ENCODE measurements at regions not wholly inside any gene's neighbourhood (a gene's known extent, or its start where the extent isn't known, plus 50 kb on each side); places are given as distances from the start of the nearest gene placed in this dataset.

DNA sequence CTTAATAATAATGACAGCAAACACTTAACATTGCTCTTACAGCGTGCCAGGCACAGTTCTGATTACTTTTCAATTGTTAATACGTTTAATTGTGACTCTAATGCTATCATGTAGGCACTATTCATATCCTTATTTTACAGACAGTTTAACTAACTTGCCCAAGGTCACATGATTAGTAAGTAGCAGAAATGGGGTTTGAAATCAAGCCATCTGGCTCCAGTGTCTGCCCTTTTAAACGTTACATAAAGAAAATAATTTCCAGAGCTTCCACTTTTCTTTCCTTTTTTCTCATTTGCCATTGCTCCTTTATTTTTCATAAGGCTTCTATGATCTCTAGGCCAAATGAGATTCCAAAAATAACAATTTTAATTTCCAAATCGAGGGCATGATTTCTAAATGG is 50.6 kb upstream of the IKZF2 start:
- H3K4me1 ChIP-seq (replicated peaks in 1 of 2) = peaks cover 0 to 6% of the 10 kb centered on the region in 2 donors
- no peak overlapping the region for H3K27ac ChIP-seq
- in situ Hi-C loops (cut with MboI; ENCODE audit: low pct_unique_long_range_greater_than_20kb in 2 of 9, low sequenced_read_pairs in 9 of 9, unreplicated experiment in 9 of 9) = no loop called here
- ATAC-seq (replicated peaks in 6 of 8) = no peak
- WGBS, 10 experiments = 6 to 100% (median 57%) methylated on average over 2 to 4 of the region's 4 CpGs
- H3K4me3 ChIP-seq = no peak overlapping the region

DNA sequence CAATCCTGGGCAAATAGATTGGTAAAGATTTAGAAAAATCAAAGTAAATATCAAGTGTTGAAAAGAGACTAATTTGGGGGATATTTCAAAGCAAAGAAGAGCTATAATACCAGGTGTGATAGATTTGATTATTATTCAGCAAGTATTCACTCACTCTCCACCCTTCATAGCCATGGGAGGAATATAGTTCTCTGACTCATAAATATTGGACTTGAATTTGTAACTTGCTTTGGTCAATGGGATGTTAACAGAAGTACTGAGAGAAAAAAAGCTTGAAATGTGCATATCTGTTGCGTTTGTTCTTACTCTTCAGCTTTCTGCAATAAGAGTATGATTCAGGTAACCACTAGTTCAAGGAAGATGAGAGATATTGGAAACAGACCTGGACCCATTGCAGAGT is 54.5 kb upstream of the IKZF2 start:
- 11 to 100% (median 85%) methylated on average over 1 of the region's 1 CpG; no CpG with 5 or more reads in 2 of the 10 experiments for WGBS, 10 experiments
- Histone ChIP-seq H3K4me3 (no peak overlapping the region), H3K4me1 (replicated peaks in 1 of 2) (peaks cover 0 to 6% of the 10 kb centered on the region in 2 donors), H3K27ac (no peak overlapping the region)
- in situ Hi-C loops (cut with MboI; ENCODE audit: low pct_unique_long_range_greater_than_20kb in 2 of 9, low sequenced_read_pairs in 9 of 9, unreplicated experiment in 9 of 9) = no loop called here
- ATAC-seq (replicated peaks in 6 of 8) = peak in 2 of 8 experiments; percentile 65 to 87

DNA sequence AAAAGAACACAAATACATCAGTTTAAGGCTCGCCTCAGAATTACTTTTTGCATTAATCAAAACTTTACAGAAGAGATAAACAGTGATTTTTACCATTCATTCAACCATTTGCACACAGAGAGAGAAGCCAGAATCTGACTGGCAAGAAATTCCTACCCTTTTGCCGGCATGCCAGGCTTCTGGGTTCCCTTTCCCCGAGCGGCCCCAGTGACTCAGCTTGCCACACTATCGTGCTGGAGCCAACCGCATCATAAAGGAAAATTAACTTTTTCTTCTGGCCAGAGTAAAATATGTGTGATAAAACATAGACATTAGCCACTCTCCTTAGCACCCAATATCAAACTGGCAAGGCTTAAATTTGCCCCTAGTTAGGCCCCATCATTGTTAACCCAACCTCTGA is 61.8 kb upstream of the IKZF2 start:
- no peaks in the 10 kb centered on the region for H3K4me1 ChIP-seq (replicated peaks in 1 of 2)
- WGBS, 10 experiments = 55 to 100% (median 97%) methylated on average over 1 to 6 of the region's 6 CpGs; no CpG with 5 or more reads in 3 of the 10 experiments

DNA sequence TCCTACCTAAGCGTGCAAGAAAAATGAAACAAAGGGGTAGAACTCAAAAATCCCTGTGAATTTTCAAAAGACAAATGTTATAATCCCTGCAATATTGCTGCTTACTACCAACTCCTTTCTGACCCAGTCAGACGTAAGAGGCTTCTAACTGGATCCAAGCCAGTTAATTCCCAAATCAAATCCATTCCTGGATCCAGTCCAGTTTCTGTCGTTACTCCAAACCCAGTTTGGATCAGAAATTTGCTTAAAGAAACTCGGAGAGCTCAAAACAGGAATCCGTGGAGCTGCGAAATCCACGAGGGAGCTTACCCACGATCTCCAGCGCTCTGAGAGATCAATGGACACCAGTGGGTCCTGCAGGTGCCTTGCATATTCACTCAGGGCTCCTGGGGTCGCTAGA is 62.8 kb upstream of the IKZF2 start:
- Histone ChIP-seq H3K4me3 (no peak overlapping the region), H3K4me1 (replicated peaks in 1 of 2) (no peaks in the 10 kb centered on the region), H3K27ac (no peak overlapping the region)
- WGBS, 10 experiments = 53 to 97% (median 78%) methylated on average over 1 to 10 of the region's 10 CpGs
- in situ Hi-C loops (cut with MboI; ENCODE audit: low pct_unique_long_range_greater_than_20kb in 2 of 9, low sequenced_read_pairs in 9 of 9, unreplicated experiment in 9 of 9) = no loop called here
- ATAC-seq (replicated peaks in 6 of 8) = no peak

More for the DNA sequence above, 61.8 kb upstream of the IKZF2 start:
- in situ Hi-C loops (cut with MboI; ENCODE audit: low pct_unique_long_range_greater_than_20kb in 2 of 9, low sequenced_read_pairs in 9 of 9, unreplicated experiment in 9 of 9) = no loop called here
- no peak overlapping the region for H3K27ac ChIP-seq
- no peak overlapping the region for H3K4me3 ChIP-seq
- ATAC-seq (replicated peaks in 6 of 8) = no peak

DNA sequence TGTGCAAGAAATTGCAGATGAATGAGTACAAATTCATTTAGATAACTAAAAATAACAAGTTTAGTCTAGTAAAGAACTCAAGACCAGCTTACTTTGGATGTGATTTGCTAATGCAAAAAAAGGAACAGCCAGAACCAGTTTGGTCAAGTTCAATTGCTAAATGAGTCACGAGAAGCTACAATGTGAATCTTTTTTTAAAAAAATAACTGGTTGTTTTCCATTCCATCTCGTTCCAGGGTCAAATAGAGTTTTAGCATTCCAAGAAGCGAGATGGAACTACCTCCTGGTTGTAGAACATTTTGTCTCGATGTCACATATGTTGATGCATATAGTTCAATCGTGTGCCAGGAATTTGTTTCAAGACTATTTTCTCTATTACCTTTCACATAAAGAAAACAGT is 65.0 kb upstream of the IKZF2 start:
- ATAC-seq (replicated peaks in 6 of 8) = no peak
- WGBS, 10 experiments = 42 to 92% (median 76%) methylated on average over 2 to 5 of the region's 5 CpGs; no CpG with 5 or more reads in 1 of the 10 experiments
- Histone ChIP-seq H3K27ac (no peak overlapping the region), H3K4me1 (replicated peaks in 1 of 2) (no peaks in the 10 kb centered on the region), H3K4me3 (no peak overlapping the region)
- in situ Hi-C loops (cut with MboI; ENCODE audit: low pct_unique_long_range_greater_than_20kb in 2 of 9, low sequenced_read_pairs in 9 of 9, unreplicated experiment in 9 of 9) = no loop called here

GRCh38 chr2:213219816-213220215 is 64.4 kb upstream of the SPAG16 start:
- Histone ChIP-seq H3K4me1 (replicated peaks in 1 of 2) (peaks cover 2 to 3% of the 10 kb centered on the region in 2 donors), H3K27ac (no peak overlapping the region), H3K4me3 (no peak overlapping the region)
- in situ Hi-C loops (cut with MboI; ENCODE audit: low pct_unique_long_range_greater_than_20kb in 2 of 9, low sequenced_read_pairs in 9 of 9, unreplicated experiment in 9 of 9) = no loop called here
- 0 to 83% (median 71%) methylated on average over 1 of the region's 1 CpG; no CpG with 5 or more reads in 3 of the 10 experiments for WGBS, 10 experiments
- peak in 1 of 8 experiments; percentile 39 for ATAC-seq (replicated peaks in 6 of 8)

DNA sequence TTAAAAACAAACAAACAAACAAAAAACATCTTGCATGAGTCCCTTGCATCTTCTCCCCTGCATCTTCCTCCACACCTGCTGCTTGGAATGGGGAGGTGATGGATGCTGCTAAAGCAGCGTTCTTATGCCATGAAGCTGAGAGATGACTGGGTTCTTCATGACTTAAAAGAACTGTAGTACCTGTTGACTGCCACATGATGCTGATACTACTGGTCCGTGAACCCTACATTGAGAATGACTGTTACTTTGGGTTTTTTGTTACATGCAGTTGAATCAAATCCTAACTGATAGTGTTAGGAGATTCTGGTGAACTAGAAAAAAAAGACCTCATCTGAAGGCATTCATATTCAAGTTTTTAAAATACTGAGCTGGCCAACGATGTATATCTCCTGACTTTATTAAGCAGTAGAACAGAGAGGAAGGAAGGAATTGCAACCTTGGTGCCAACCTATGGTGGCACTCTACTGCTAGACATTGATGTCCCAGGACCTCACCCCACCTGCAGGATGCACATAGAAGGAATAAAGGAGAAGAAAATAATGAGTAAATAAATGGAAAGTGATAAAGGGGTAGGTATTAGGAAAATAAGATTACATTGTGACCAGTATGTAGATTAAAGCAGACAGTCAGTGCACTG is 63.2 kb upstream of the SPAG16 start:
- 0 to 100% (median 87%) methylated on average over 1 to 3 of the region's 3 CpGs; no CpG with 5 or more reads in 1 of the 10 experiments for WGBS, 10 experiments
- in situ Hi-C loops (cut with MboI; ENCODE audit: low pct_unique_long_range_greater_than_20kb in 2 of 9, low sequenced_read_pairs in 9 of 9, unreplicated experiment in 9 of 9) = no loop called here
- ATAC-seq (replicated peaks in 6 of 8) = no peak

GRCh38 chr2:213221957-213222356 is 62.3 kb upstream of the SPAG16 start:
- ATAC-seq (replicated peaks in 6 of 8) = no peak
- 0 to 100% (median 43%) methylated on average over 1 to 2 of the region's 2 CpGs; no CpG with 5 or more reads in 3 of the 10 experiments for WGBS, 10 experiments
- Histone ChIP-seq H3K4me1 (replicated peaks in 1 of 2) (peaks cover 2 to 3% of the 10 kb centered on the region in 2 donors), H3K4me3 (no peak overlapping the region), H3K27ac (no peak overlapping the region)
- in situ Hi-C loops (cut with MboI; ENCODE audit: low pct_unique_long_range_greater_than_20kb in 2 of 9, low sequenced_read_pairs in 9 of 9, unreplicated experiment in 9 of 9) = no loop called here

More for the DNA sequence above, 63.2 kb upstream of the SPAG16 start:
- Histone ChIP-seq H3K4me1 (replicated peaks in 1 of 2) (peaks cover 2 to 3% of the 10 kb centered on the region in 2 donors), H3K4me3 (no peak overlapping the region), H3K27ac (no peak overlapping the region)

- in situ Hi-C loops (cut with MboI; ENCODE audit: low pct_unique_long_range_greater_than_20kb in 2 of 9, low sequenced_read_pairs in 9 of 9, unreplicated experiment in 9 of 9) = no loop called here
- Histone ChIP-seq H3K27ac (no peak overlapping the region), H3K4me3 (no peak overlapping the region), H3K4me1 (replicated peaks in 1 of 2) (peaks cover 2 to 3% of the 10 kb centered on the region in 2 donors)
- peak in 4 of 8 experiments; percentile 17 to 39 (median 25) for ATAC-seq (replicated peaks in 6 of 8)
- 38 to 100% (median 63%) methylated on average over 1 to 2 of the region's 2 CpGs; no CpG with 5 or more reads in 3 of the 10 experiments for WGBS, 10 experiments
Measured at GRCh38 chr2:213224366-213224765, 59.9 kb upstream of the SPAG16 start.

- H3K4me3 ChIP-seq = no peak overlapping the region
- H3K4me1 ChIP-seq (replicated peaks in 1 of 2) = peaks cover 2 to 3% of the 10 kb centered on the region in 2 donors
- in situ Hi-C loops (cut with MboI; ENCODE audit: low pct_unique_long_range_greater_than_20kb in 2 of 9, low sequenced_read_pairs in 9 of 9, unreplicated experiment in 9 of 9) = no loop called here
- 30 to 100% (median 83%) methylated on average over 1 to 4 of the region's 4 CpGs for WGBS, 10 experiments
- no peak for ATAC-seq (replicated peaks in 6 of 8)
- H3K27ac ChIP-seq = no peak overlapping the region
Measured at GRCh38 chr2:213225866-213226265, 58.4 kb upstream of the SPAG16 start.

DNA sequence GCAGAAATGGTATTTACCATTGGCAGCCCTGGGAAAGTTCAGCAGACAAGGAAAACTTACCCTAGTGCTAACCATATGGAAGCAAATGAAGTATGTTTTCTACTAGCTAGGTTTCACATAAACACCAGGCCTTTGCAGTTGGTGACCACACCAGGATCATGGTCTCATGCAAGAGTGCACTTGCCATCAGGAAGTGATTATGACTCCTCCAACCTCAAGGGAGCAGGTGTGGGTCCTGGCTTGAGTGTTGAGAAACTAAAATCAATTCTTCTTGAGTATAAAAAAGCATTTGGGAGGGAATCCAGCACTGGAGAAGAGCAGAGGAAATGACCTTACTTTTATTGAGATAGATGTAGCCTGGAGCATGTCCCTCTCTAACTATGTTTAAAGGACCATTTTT is 56.8 kb upstream of the SPAG16 start:
- in situ Hi-C loops (cut with MboI; ENCODE audit: low pct_unique_long_range_greater_than_20kb in 2 of 9, low sequenced_read_pairs in 9 of 9, unreplicated experiment in 9 of 9) = no loop called here
- ATAC-seq (replicated peaks in 6 of 8) = no peak

DNA sequence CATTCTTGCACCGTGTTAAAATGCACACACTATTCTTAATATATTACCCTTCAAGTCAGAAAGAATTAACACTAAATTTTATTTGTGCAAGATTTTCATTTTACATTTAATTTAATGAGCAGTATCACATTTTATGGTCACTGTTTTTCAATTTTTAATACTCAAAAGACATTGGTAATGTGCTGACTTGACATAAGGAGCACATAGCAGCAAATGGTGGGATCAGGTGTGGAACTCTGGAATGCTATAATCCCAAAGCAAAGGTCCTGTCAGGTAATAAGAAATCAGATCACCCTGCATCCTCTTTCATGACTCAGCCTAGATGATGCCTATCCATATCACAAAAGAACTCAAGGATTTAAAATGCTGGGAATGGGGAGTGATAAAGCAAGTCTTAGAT is 55.6 kb upstream of the SPAG16 start:
- in situ Hi-C loops (cut with MboI; ENCODE audit: low pct_unique_long_range_greater_than_20kb in 2 of 9, low sequenced_read_pairs in 9 of 9, unreplicated experiment in 9 of 9) = no loop called here
- no peak for ATAC-seq (replicated peaks in 6 of 8)
- no peak overlapping the region for H3K27ac ChIP-seq
- H3K4me1 ChIP-seq (replicated peaks in 1 of 2) = peaks cover 2 to 9% of the 10 kb centered on the region in 2 donors
- H3K4me3 ChIP-seq = no peak overlapping the region
- WGBS, 10 experiments = 90 to 100% (median 95%) methylated on average over 1 of the region's 1 CpG; no CpG with 5 or more reads in 6 of the 10 experiments

More for the DNA sequence above, 56.8 kb upstream of the SPAG16 start:
- Histone ChIP-seq H3K4me3 (no peak overlapping the region), H3K4me1 (replicated peaks in 1 of 2) (peaks cover 2 to 3% of the 10 kb centered on the region in 2 donors), H3K27ac (no peak overlapping the region)

DNA sequence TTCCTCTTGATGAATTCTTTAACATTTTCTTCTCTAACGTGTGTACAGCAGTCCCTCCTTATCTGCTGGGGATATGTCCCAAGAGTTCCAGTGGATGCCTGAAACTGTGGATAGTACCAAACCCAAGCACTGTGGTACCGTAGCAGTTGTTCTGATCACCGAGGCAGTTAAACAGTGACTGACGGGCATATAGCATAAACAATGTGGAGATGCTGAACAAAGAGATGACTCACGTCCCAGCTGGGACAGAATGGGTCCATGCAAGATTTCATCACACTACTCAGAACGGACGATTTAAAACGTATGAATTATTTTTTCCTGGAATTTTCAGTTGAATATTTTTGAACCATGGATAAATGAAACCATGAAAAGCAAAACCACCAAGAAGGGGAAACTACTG is 54.5 kb upstream of the SPAG16 start:
- Histone ChIP-seq H3K4me3 (no peak overlapping the region), H3K4me1 (replicated peaks in 1 of 2) (peaks cover 2 to 6% of the 10 kb centered on the region in 2 donors), H3K27ac (no peak overlapping the region)
- in situ Hi-C loops (cut with MboI; ENCODE audit: low pct_unique_long_range_greater_than_20kb in 2 of 9, low sequenced_read_pairs in 9 of 9, unreplicated experiment in 9 of 9) = no loop called here
- 37 to 93% (median 69%) methylated on average over 1 to 8 of the region's 8 CpGs for WGBS, 10 experiments
- peak in 6 of 8 experiments; percentile 73 to 98 (median 88) for ATAC-seq (replicated peaks in 6 of 8)

GRCh38 chr2:213231966-213232365 is 52.3 kb upstream of the SPAG16 start:
- Histone ChIP-seq H3K4me1 (replicated peaks in 1 of 2) (peaks cover 3 to 6% of the 10 kb centered on the region in 2 donors), H3K4me3 (no peak overlapping the region), H3K27ac (no peak overlapping the region)
- ATAC-seq (replicated peaks in 6 of 8) = no peak
- in situ Hi-C loops (cut with MboI; ENCODE audit: low pct_unique_long_range_greater_than_20kb in 2 of 9, low sequenced_read_pairs in 9 of 9, unreplicated experiment in 9 of 9) = no loop called here
- 27 to 100% (median 100%) methylated on average over 1 of the region's 1 CpG; no CpG with 5 or more reads in 3 of the 10 experiments for WGBS, 10 experiments

Measured in motor neuron (in vitro differentiated cells).